HG03432 (cell line): ENCODE measurements at regions not wholly inside any gene's neighbourhood (a gene's known extent, or its start where the extent isn't known, plus 50 kb on each side); places are given as distances from the start of the nearest gene placed in this dataset.
"Not testable (repeated sequence)": the region's sequence is repeated elsewhere in the genome, so short reads cannot be mapped to it uniquely, and the experiment has no call there.

Experiments used
- ATAC-seq: cut with Tn5 transposase; IDR thresholded peaks from one replicate; pipeline ENCODE4 v1.9.1; 2021; ENCODE audit warnings: mild to moderate bottlenecking, moderate library complexity; ENCODE audit not compliant: unreplicated experiment

GRCh38 chr3:84666468-84666867 is 292.3 kb upstream of the CADM2 start:
- ATAC-seq, result no peak

- ATAC-seq, result no peak
Observed at GRCh38 chr3:84679211-84679610, 279.6 kb upstream of the CADM2 start.

GRCh38 chr3:84680700-84681099 is 278.1 kb upstream of the CADM2 start:
- no peak for ATAC-seq

GRCh38 chr3:84683493-84683892 is 275.3 kb upstream of the CADM2 start:
- no peak for ATAC-seq

- ATAC-seq, result no peak
Observed at GRCh38 chr3:84685467-84685866, 273.3 kb upstream of the CADM2 start.

- ATAC-seq, result no peak
Observed at GRCh38 chr3:84692261-84692660, 266.5 kb upstream of the CADM2 start.

- not testable (repeated sequence) for ATAC-seq
Observed at GRCh38 chr3:84710288-84710687, 248.5 kb upstream of the CADM2 start.

- no peak for ATAC-seq
Observed at GRCh38 chr3:84717894-84718293, 240.9 kb upstream of the CADM2 start.

DNA sequence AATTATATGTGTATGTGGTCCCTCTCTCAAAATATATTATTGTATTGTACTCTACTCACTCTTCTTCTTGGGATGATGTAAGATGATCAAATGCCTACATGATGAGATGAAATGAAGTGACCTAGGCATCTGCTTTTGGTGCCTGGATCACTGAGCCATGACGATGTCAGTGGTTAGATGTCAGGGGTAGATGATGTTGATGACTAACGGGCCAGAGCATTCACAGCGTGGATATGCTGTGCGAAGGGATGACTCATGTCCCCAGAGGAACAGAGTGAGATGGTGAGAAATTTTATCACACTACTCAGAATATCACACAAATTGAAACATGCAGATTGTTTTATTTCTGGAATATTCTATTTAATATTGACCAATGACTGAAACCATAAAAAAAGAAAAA is 233.9 kb upstream of the CADM2 start:
- peak; percentile 98 for ATAC-seq

GRCh38 chr3:84727616-84728015 is 231.2 kb upstream of the CADM2 start:
- no peak for ATAC-seq

DNA sequence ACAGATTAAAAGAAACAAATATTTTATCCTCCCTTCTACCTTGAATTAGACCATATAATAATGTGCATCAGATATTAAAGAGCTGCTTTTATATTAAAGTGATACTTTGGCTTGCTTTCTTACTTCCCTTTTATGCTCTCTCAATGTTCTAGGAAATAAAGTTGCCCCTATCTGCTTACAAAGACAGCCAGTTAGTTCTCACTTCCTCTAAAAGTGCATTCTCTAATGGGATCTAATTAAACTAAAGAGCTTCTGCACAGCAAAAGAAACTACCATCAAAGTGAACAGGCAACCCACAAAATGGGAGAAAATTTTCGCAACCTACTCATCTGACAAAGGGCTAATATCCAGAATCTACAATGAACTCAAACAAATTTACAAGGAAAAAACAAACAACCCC is 224.1 kb upstream of the CADM2 start:
- ATAC-seq, result not testable (repeated sequence)

- ATAC-seq, result no peak
Observed at GRCh38 chr3:84738086-84738485, 220.7 kb upstream of the CADM2 start.

DNA sequence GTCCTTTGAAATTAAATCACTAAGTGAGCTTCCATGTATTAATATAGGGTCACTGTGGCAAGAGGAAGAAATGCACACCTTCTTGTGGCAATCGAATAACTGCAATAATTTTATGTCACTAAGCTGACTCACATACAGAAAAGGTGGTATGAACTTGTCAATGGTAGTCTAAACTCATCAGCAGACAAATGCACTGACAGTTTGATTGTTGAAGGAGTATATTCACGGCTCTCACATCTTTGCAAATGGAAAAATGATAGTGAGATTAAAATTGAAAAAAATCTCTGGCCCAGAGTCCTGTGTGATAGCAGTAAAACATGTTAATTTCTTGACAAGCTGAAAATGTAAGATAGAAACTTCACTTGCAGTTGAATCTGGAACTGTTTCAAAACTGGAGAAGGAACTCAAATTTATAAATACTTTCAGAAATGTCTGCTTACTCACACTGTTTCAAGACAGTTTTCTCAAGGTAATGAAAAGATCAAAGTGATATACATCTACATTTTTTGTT is 215.8 kb upstream of the CADM2 start:
- ATAC-seq, result no peak

- ATAC-seq, result no peak
Observed at GRCh38 chr3:84744130-84744529, 214.7 kb upstream of the CADM2 start.

- no peak for ATAC-seq
Observed at GRCh38 chr3:84755860-84756259, 202.9 kb upstream of the CADM2 start.

GRCh38 chr3:84759361-84759760 is 199.4 kb upstream of the CADM2 start:
- ATAC-seq, result no peak

DNA sequence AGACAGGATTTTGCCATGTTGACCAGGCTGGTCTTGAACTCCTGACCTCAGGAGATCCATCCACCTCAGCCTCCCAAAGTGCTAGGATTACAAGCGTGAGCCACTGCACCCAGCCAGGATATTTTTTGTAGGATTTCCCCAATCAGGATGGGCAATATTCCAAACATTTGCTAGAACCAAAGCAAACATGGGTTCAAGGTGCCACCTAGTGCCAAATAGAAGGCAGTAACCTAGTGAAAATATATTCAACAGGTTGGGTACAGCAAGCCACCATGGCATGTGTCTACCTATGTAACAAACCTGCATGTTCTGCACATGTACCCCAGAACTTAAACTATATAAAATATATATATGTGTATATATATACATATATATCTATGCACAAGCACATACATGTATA is 185.9 kb upstream of the CADM2 start:
- no peak for ATAC-seq

DNA sequence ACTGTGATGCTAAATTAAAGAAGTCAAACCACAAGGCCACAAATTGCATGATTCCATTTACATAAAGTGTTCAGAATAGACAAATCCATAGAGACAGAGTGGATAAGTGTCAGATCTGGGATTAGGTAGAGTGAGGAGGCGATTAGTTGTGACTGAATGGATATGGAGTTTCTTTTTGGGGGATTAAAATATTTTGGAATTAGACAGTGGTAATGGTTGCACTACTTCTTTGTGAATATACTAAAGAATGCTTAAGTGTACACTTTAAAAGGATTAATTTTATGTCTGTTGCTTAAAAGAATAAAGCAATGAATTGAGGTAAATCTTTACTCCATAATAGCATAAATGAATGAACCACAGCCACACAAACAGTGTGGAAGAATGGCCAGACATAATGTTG is 175.5 kb upstream of the CADM2 start:
- ATAC-seq, result no peak

- ATAC-seq, result no peak
Observed at GRCh38 chr3:84789961-84790360, 168.8 kb upstream of the CADM2 start.

DNA sequence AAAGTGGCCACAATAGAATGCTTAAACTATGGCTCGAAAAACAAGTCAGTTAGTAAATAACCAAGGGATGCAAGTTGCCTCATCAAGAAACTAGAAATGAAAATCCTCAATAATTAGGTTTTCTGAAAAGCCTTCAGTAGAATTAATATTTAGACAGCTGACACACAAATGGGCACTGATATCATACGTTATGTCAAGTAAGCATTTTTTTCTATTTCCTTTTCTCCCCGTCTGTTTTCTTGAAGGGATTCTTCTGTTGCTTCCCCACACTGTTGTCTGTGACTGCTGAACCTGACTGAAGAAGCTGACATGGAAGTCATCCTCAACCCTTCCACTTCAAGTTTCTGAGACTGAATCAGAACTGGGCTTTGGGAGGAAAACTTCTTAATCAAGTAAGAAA is 151.8 kb upstream of the CADM2 start:
- no peak for ATAC-seq

DNA sequence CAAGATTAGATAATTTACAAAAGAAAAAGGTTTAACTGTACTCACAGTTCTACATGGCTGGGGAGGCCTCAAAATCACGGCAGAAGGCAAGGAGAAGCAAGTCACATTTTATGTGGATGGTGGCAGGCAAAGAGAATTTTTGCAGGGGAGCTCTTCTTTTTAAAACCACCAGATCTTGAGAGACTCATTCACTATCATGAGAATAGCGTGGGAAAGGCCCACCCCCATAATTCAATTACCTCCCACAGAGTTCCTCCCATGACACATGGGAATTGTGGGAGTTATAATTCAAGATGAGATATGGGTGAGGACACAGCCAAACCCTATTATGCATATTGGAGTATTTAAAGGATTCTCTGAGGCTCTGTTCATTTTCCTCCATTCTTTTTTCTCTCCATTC is 138.7 kb upstream of the CADM2 start:
- no peak for ATAC-seq

GRCh38 chr3:84820906-84821305 is 137.9 kb upstream of the CADM2 start:
- no peak for ATAC-seq

GRCh38 chr3:84825817-84826216 is 133.0 kb upstream of the CADM2 start:
- no peak for ATAC-seq

DNA sequence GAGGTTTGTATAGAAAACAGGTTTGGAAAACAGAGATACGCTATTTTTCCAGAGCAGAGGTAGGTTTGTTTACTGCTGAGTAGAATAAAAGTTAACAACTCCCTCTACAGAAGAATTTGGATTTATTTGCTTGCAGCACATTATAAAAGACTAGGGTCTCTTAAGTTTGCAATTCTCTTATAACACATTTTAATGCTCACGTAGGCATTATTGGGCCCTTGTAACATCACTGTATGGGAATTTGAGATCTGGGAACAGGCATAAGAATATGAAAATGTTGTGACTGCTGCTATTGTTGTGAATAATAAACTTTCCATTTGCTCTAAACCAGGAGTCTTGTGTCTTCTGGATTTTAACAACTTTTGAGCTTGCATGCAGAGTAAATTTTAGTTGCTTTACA is 128.3 kb upstream of the CADM2 start:
- no peak for ATAC-seq
